B cell (primary cell): ENCODE measurements at regions not wholly inside any gene's neighbourhood (a gene's known extent, or its start where the extent isn't known, plus 50 kb on each side); places are given as distances from the start of the nearest gene placed in this dataset.

Source experiments
- ATAC-seq: fragments of 200-7000 bp; cut with Tn5 transposase; one replicate; pipeline ENCODE4 v1.10.0; 2021; ENCODE audit warnings: low read depth, mild to moderate bottlenecking, moderate number of reproducible peaks, moderate library complexity
- CTCF ChIA-PET: fragments of 350-600 bp; sonication (Branson Sonifier 250); formaldehyde crosslinking; loops from one replicate; lab custom pipeline; 2021; ENCODE audit warnings: antibody characterized with exemption, inconsistent platforms; lab: Charles Lee
- POLR2A ChIA-PET: fragments of 350-600 bp; sonication (Branson Sonifier 250); formaldehyde crosslinking; loops from one replicate; lab custom pipeline; 2021; ENCODE audit warnings: antibody characterized with exemption; lab: Charles Lee
- DNase-seq: peaks from one replicate; pipeline ENCODE4 v3.0.0; 2013
- H2AFZ ChIP-seq: 2 replicates; pipeline ENCODE4 v1.6.1; 2012; ENCODE audit warnings: mild to moderate bottlenecking, low read depth, low read length; ENCODE audit not compliant: insufficient read depth, poor library complexity, severe bottlenecking
- H3K27ac ChIP-seq, 2 donors: 1 replicate in 1 of 2; 2 replicates in 1 of 2; pipeline ENCODE4 v1.5.1; 2012 to 2013; ENCODE audit warnings: low read length in 2 of 2, mild to moderate bottlenecking in 2 of 2, moderate library complexity in 1 of 2
- H3K27me3 ChIP-seq, 4 experiments: fragments of 200-600 bp in 1 of 4; sonication (generic) in 1 of 4; replicated peaks in 1 of 4; 1 replicate in 2 of 4; 2 replicates in 2 of 4; pipeline versions ENCODE4 v1.6.1 to v1.7.0; 2013 to 2016; ENCODE audit warnings: low read length in 3 of 4, mild to moderate bottlenecking in 2 of 4, mixed read lengths in 1 of 4, moderate library complexity in 1 of 4; ENCODE audit not compliant: insufficient read depth in 4 of 4, control insufficient read depth in 3 of 4; ENCODE audit errors: control extremely low read depth in 1 of 4
- H3K36me3 ChIP-seq, 2 experiments: replicated peaks in 1 of 2; 1 replicate in 1 of 2; 2 replicates in 1 of 2; pipeline versions ENCODE4 v1.6.1 to v1.7.1; 2013; ENCODE audit warnings: low read length in 1 of 2; ENCODE audit not compliant: insufficient read depth in 2 of 2, control insufficient read depth in 1 of 2; ENCODE audit errors: control extremely low read depth in 1 of 2, extremely low read depth in 1 of 2
- H3K4me1 ChIP-seq, 2 donors: fragments of 200-600 bp in 1 of 2; sonication (generic) in 1 of 2; 1 replicate in 1 of 2; 2 replicates in 1 of 2; pipeline versions ENCODE4 v1.5.1 to v1.6.1; 2013 to 2017; ENCODE audit warnings: low read length in 2 of 2; ENCODE audit not compliant: control insufficient read depth in 2 of 2, insufficient read depth in 2 of 2
- H3K4me2 ChIP-seq: replicated peaks from 2 replicates; pipeline ENCODE3; 2012; ENCODE audit warnings: mild to moderate bottlenecking, low read depth, low read length; ENCODE audit not compliant: poor library complexity, severe bottlenecking
- H3K4me3 ChIP-seq, 5 experiments: fragments of 200-600 bp in 1 of 5; sonication (generic) in 1 of 5; 1 replicate in 3 of 5; 2 replicates in 2 of 5; pipeline versions ENCODE4 v1.5.1 to v1.7.0; 2011 to 2016; ENCODE audit warnings: low read length in 4 of 5, mild to moderate bottlenecking in 4 of 5, low read depth in 2 of 5, control low read depth in 1 of 5, moderate library complexity in 1 of 5; ENCODE audit not compliant: insufficient read depth in 1 of 5; ENCODE audit errors: control extremely low read depth in 1 of 5, extremely low read depth in 1 of 5
- H3K79me2 ChIP-seq: fragments of 200-600 bp; sonication (generic); one replicate; pipeline ENCODE4 v1.6.0; 2016; ENCODE audit warnings: low read length; ENCODE audit not compliant: control insufficient read depth, insufficient read depth
- H3K9ac ChIP-seq: fragments of 200-600 bp; sonication (generic); 2 replicates; pipeline ENCODE4 v1.6.1; 2017; ENCODE audit warnings: mild to moderate bottlenecking, low read length, moderate library complexity
- H3K9me3 ChIP-seq, 3 donors: one replicate each; pipeline versions ENCODE4 v1.6.1 to v1.7.1; 2013; ENCODE audit warnings: low read length in 2 of 3; ENCODE audit not compliant: control insufficient read depth in 2 of 3, insufficient read depth in 1 of 3; ENCODE audit errors: control extremely low read depth in 1 of 3
- H4K20me1 ChIP-seq: 2 replicates; pipeline ENCODE4 v1.6.0; 2012; ENCODE audit warnings: mild to moderate bottlenecking, low read length; ENCODE audit not compliant: insufficient read depth, control insufficient read depth, poor library complexity, severe bottlenecking
- H3K27ac Mint-ChIP-seq: one replicate; pipeline ENCODE4 v1.8.0; 2021; ENCODE audit warnings: mixed read lengths
- H3K27me3 Mint-ChIP-seq: one replicate; pipeline ENCODE4 v1.8.0; 2021; ENCODE audit warnings: mixed read lengths
- H3K4me1 Mint-ChIP-seq: one replicate; pipeline ENCODE4 v1.8.0; 2021; ENCODE audit warnings: mixed read lengths
- H3K4me3 Mint-ChIP-seq: one replicate; pipeline ENCODE4 v1.8.0; 2021; ENCODE audit warnings: mixed read lengths
- H3K9me3 Mint-ChIP-seq: one replicate; pipeline ENCODE4 v1.8.0; 2022; ENCODE audit warnings: mixed read lengths; ENCODE audit not compliant: insufficient read depth
- CTCF ChIP-seq: fragments of 200-600 bp; IDR thresholded peaks from one replicate; pipeline ENCODE4 v1.8.0; 2022; ENCODE audit warnings: antibody characterized with exemption, mild to moderate bottlenecking
- EZH2 ChIP-seq: IDR thresholded peaks from 2 replicates; pipeline ENCODE4 v1.6.1; 2012; ENCODE audit warnings: borderline replicate concordance, low read depth, mild to moderate bottlenecking, moderate library complexity, low read length; ENCODE audit not compliant: insufficient read depth, poor library complexity, severe bottlenecking
- WGBS: methylation state at CpG from one replicate; pipeline ENCODE4 v1.1.5; 2013; ENCODE audit warnings: missing lambda C conversion rate; ENCODE audit not compliant: insufficient coverage; 5-methylcytosine and 5-hydroxymethylcytosine counted together
- intact Hi-C: fragments of 100-400 bp; cut with micrococcal nuclease; formaldehyde crosslinking; loops from one replicate; pipeline ENCODE4 v1.10.0; 2022

GRCh38 chr15:96720251-96720650, 389.8 kb downstream of the NR2F2 start:
- Histone ChIP-seq H3K36me3 (no peaks in the 10 kb centered on the region), H2AFZ (no peak overlapping the region), H3K4me2 (no peak overlapping the region), H3K79me2 (no peaks in the 10 kb centered on the region), H3K4me3 (no peak overlapping the region), H3K27ac (no peak overlapping the region), H3K9me3 (no peaks in the 10 kb centered on the region), H3K4me1 (no peaks in the 10 kb centered on the region), H4K20me1 (no peaks in the 10 kb centered on the region), H3K27me3 (no peaks in the 10 kb centered on the region), H3K9ac (no peak overlapping the region)
- ChIA-PET CTCF (no interaction called here), POLR2A (no interaction called here)
- intact Hi-C loops: no loop called here
- ATAC-seq (no peak), DNase-seq (no peak)
- TF ChIP-seq EZH2: no peak
- no CpG with 5 or more reads among the region's 8 CpGs for WGBS
- H3K27ac Mint-ChIP-seq: no peak overlapping the region
- no peak overlapping the region for H3K4me3 Mint-ChIP-seq
- peaks cover 5% of the 10 kb centered on the region for H3K9me3 Mint-ChIP-seq
- H3K4me1 Mint-ChIP-seq: no peaks in the 10 kb centered on the region
- no peaks in the 10 kb centered on the region for H3K27me3 Mint-ChIP-seq

GRCh38 chr15:96720656-96721055, 390.2 kb downstream of the NR2F2 start:
- H3K4me1 Mint-ChIP-seq: no peaks in the 10 kb centered on the region

More at GRCh38 chr15:96720656-96721055, 390.2 kb downstream of the NR2F2 start:
- Histone ChIP-seq H3K9ac (no peak overlapping the region), H4K20me1 (no peaks in the 10 kb centered on the region), H3K27ac (no peak overlapping the region), H3K4me2 (no peak overlapping the region), H3K79me2 (no peaks in the 10 kb centered on the region), H3K4me1 (no peaks in the 10 kb centered on the region), H3K4me3 (no peak overlapping the region), H2AFZ (no peak overlapping the region), H3K27me3 (no peaks in the 10 kb centered on the region), H3K36me3 (no peaks in the 10 kb centered on the region), H3K9me3 (no peaks in the 10 kb centered on the region)
- POLR2A ChIA-PET: no interaction called here
- peaks cover 5% of the 10 kb centered on the region for H3K9me3 Mint-ChIP-seq
- ATAC-seq (no peak), DNase-seq (no peak)
- intact Hi-C loops: no loop called here
- WGBS: 83% methylated on average over 1 of the region's 2 CpGs
- H3K4me3 Mint-ChIP-seq: no peak overlapping the region
- CTCF ChIA-PET: no interaction called here
- no peak for TF ChIP-seq CTCF
- no peak for TF ChIP-seq EZH2
- H3K27ac Mint-ChIP-seq: no peak overlapping the region
- no peaks in the 10 kb centered on the region for H3K27me3 Mint-ChIP-seq
